Sigmoid colon (tissue), 3 donors: ENCODE measurements at regions not wholly inside any gene's neighbourhood (a gene's known extent, or its start where the extent isn't known, plus 50 kb on each side); places are given as distances from the start of the nearest gene placed in this dataset.

ENCODE experiments used
- POLR2A ChIP-seq, 2 donors: fragments of 450-650 bp; IDR thresholded peaks; one replicate each; pipeline ENCODE4 v1.6.1; 2016; ENCODE audit warnings: antibody characterized with exemption in 2 of 2, mild to moderate bottlenecking in 2 of 2, moderate library complexity in 2 of 2
- TF ChIP-seq, protein P1 (sequence below), 4 experiments: fragments of 450-650 bp in 3 of 4; fragments of 200-600 bp in 1 of 4; IDR thresholded peaks; one replicate each; pipeline ENCODE4 v1.5.1; 2016 to 2019; ENCODE audit warnings: antibody characterized with exemption in 4 of 4, mild to moderate bottlenecking in 3 of 4, moderate library complexity in 2 of 4

DNA sequence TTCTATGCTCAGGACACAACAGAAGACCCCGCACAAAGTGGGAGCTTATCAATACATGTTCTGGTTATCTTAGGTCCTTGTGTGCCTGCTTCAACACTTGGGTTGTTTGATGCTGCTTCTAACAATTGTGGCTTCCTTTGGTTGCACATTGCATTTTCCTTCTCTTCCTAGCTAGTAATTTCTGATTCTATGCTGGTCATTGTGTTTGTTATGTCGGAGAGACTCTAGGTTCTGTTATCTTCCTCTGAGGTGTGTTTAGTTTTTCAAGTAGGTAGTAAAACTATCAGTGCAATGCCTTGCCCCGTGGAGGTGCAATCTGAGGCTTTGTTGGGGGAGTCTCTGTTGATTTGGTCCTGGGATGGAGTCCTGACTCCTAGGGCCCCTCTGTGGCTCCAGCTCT lies 414.2 kb downstream of the SHANK2 start:
- TF ChIP-seq, protein P1, sequence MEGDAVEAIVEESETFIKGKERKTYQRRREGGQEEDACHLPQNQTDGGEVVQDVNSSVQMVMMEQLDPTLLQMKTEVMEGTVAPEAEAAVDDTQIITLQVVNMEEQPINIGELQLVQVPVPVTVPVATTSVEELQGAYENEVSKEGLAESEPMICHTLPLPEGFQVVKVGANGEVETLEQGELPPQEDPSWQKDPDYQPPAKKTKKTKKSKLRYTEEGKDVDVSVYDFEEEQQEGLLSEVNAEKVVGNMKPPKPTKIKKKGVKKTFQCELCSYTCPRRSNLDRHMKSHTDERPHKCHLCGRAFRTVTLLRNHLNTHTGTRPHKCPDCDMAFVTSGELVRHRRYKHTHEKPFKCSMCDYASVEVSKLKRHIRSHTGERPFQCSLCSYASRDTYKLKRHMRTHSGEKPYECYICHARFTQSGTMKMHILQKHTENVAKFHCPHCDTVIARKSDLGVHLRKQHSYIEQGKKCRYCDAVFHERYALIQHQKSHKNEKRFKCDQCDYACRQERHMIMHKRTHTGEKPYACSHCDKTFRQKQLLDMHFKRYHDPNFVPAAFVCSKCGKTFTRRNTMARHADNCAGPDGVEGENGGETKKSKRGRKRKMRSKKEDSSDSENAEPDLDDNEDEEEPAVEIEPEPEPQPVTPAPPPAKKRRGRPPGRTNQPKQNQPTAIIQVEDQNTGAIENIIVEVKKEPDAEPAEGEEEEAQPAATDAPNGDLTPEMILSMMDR (IDR thresholded peaks at IDR 0.05): no peak
- no peak for TF ChIP-seq POLR2A (IDR thresholded peaks at IDR 0.05)
